ENCODE measurements at regions not wholly inside any gene's neighbourhood (a gene's known extent, or its start where the extent isn't known, plus 50 kb on each side); places are given as distances from the start of the nearest gene placed in this dataset.
A peak's percentile ranks its signal among the peaks of the same experiment; 100 is the strongest.

- no peak for DNase-seq
Measured at GRCh38 chr2:6641956-6642355, 223.8 kb downstream of the CMPK2 start.

GRCh38 chr2:6644261-6644660, 221.4 kb downstream of the CMPK2 start:
- no peak for DNase-seq

GRCh38 chr2:6645004-6645403, 220.7 kb downstream of the CMPK2 start:
- no peak for DNase-seq

- DNase-seq, result no peak
Measured at GRCh38 chr2:6645672-6646071, 220.0 kb downstream of the CMPK2 start.

- no peak for DNase-seq
Measured at GRCh38 chr2:6647046-6647445, 218.7 kb downstream of the CMPK2 start.

GRCh38 chr2:6648596-6649247, 217.0 kb downstream of the CMPK2 start:
- DNase-seq, result no peak

GRCh38 chr2:6650311-6650710, 215.4 kb downstream of the CMPK2 start:
- DNase-seq, result no peak

- no peak for DNase-seq
Measured at GRCh38 chr2:6652251-6652650, 213.5 kb downstream of the CMPK2 start.

- DNase-seq, result peak; percentile 36
Measured at GRCh38 chr2:6653281-6653750, 212.4 kb downstream of the CMPK2 start.

- DNase-seq, result no peak
Measured at GRCh38 chr2:6654279-6654678, 211.4 kb downstream of the CMPK2 start.

GRCh38 chr2:6656633-6657032, 209.1 kb downstream of the CMPK2 start:
- DNase-seq, result no peak

GRCh38 chr2:6657136-6657535, 208.6 kb downstream of the CMPK2 start:
- DNase-seq, result no peak

GRCh38 chr2:6657855-6658254, 207.9 kb downstream of the CMPK2 start:
- DNase-seq, result no peak

- no peak for DNase-seq
Measured at GRCh38 chr2:6664332-6665061, 201.2 kb downstream of the CMPK2 start.

- DNase-seq, result no peak
Measured at GRCh38 chr2:6665093-6666045, 200.3 kb downstream of the CMPK2 start.

- DNase-seq, result no peak
Measured at GRCh38 chr2:6667326-6667725, 198.4 kb downstream of the CMPK2 start.

GRCh38 chr2:6671913-6672312, 193.8 kb downstream of the CMPK2 start:
- no peak for DNase-seq

GRCh38 chr2:6674381-6674780, 191.3 kb downstream of the CMPK2 start:
- DNase-seq, result peak; percentile 62

GRCh38 chr2:6675791-6676190, 189.9 kb downstream of the CMPK2 start:
- DNase-seq, result no peak

- no peak for DNase-seq
Measured at GRCh38 chr2:6676241-6676640, 189.5 kb downstream of the CMPK2 start.

GRCh38 chr2:6676776-6677175, 188.9 kb downstream of the CMPK2 start:
- DNase-seq, result no peak

- no peak for DNase-seq
Measured at GRCh38 chr2:6679471-6679870, 186.2 kb downstream of the CMPK2 start.

- no peak for DNase-seq
Measured at GRCh38 chr2:6683516-6683915, 182.2 kb downstream of the CMPK2 start.
